ENCODE measurements at regions not wholly inside any gene's neighbourhood (a gene's known extent, or its start where the extent isn't known, plus 50 kb on each side); places are given as distances from the start of the nearest gene placed in this dataset.

DNA sequence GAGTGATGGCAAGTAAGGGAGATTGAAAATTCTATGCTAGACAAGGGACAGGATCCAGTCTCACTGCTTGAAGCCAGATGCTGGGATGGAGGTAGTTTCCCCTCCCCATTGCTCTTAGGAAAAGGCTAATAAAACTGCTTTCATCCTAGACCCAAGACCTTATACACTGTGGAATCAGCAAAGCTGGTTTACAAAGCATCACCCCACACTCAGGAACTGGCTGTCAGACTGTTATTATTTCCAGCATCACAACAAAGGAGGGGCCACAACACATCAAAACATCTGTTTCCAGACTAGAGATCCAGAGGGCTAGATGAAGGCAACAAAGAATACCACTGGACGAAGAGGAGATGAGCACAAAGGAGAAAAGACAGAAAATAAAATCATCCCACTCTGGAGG, 364.6 kb upstream of the PTGER4 start:
- TF ChIP-seq TAF1 (IDR thresholded peaks at IDR 0.05; ENCODE audit: low read depth, low read length) (no peak), POLR2A (IDR thresholded peaks at IDR 0.05; ENCODE audit: low read depth, low read length) (no peak), POLR2AphosphoS5 (IDR thresholded peaks at IDR 0.05; ENCODE audit: low read depth, low read length) (no peak), SPI1 (IDR thresholded peaks at IDR 0.05; ENCODE audit: low read depth, low read length) (no peak), POU2F2 (IDR thresholded peaks at IDR 0.05; ENCODE audit: low read depth, low read length) (no peak)

All from GM12891 (cell line).